ENCODE measurements at regions not wholly inside any gene's neighbourhood (a gene's known extent, or its start where the extent isn't known, plus 50 kb on each side); places are given as distances from the start of the nearest gene placed in this dataset.

- no peak for TF ChIP-seq CTCF (IDR thresholded peaks at IDR 0.05; ENCODE audit: unreplicated experiment)
- Mint-ChIP-seq H3K4me1 (ENCODE audit: low read depth) (peaks cover 2% of the 10 kb centered on the region), H3K27me3 (peaks cover 2% of the 10 kb centered on the region), H3K36me3 (ENCODE audit: insufficient read depth) (no peaks in the 10 kb centered on the region), H3K4me3 (ENCODE audit: low read depth) (no peak overlapping the region), H3K27ac (no peak overlapping the region), H3K9me3 (ENCODE audit: low read depth) (peaks cover 3% of the 10 kb centered on the region)
- DNase-seq (ENCODE audit: low spot score, unreplicated experiment) = no peak
These were observed 98.5 kb upstream of the ZFP64 start for GRCh38 chr20:52289956-52290565.

GRCh38 chr20:52280407-52280806, 88.8 kb upstream of the ZFP64 start:
- no peak overlapping the region for H3K27ac Mint-ChIP-seq
- H3K27me3 Mint-ChIP-seq = peaks cover 22% of the 10 kb centered on the region
- H3K4me3 Mint-ChIP-seq (ENCODE audit: low read depth) = no peak overlapping the region

GRCh38 chr20:52279706-52280105, 88.1 kb upstream of the ZFP64 start:
- no peak for DNase-seq (ENCODE audit: low spot score, unreplicated experiment)
- H3K27me3 Mint-ChIP-seq = peaks cover 17% of the 10 kb centered on the region
- H3K4me3 Mint-ChIP-seq (ENCODE audit: low read depth) = no peak overlapping the region
- no peaks in the 10 kb centered on the region for H3K9me3 Mint-ChIP-seq (ENCODE audit: low read depth)
- no peak for TF ChIP-seq CTCF (IDR thresholded peaks at IDR 0.05; ENCODE audit: unreplicated experiment)
- H3K36me3 Mint-ChIP-seq (ENCODE audit: insufficient read depth) = no peaks in the 10 kb centered on the region
- no peak overlapping the region for H3K27ac Mint-ChIP-seq
- peaks cover 17% of the 10 kb centered on the region for H3K4me1 Mint-ChIP-seq (ENCODE audit: low read depth)

More at GRCh38 chr20:52280407-52280806, 88.8 kb upstream of the ZFP64 start:
- no peak for TF ChIP-seq CTCF (IDR thresholded peaks at IDR 0.05; ENCODE audit: unreplicated experiment)
- no peak for DNase-seq (ENCODE audit: low spot score, unreplicated experiment)
- Mint-ChIP-seq H3K4me1 (ENCODE audit: low read depth) (peaks cover 17% of the 10 kb centered on the region), H3K36me3 (ENCODE audit: insufficient read depth) (no peaks in the 10 kb centered on the region), H3K9me3 (ENCODE audit: low read depth) (no peaks in the 10 kb centered on the region)

GRCh38 chr20:52275181-52275691, 83.7 kb upstream of the ZFP64 start:
- Mint-ChIP-seq H3K27me3 (no peaks in the 10 kb centered on the region), H3K4me1 (ENCODE audit: low read depth) (peaks cover 9% of the 10 kb centered on the region), H3K4me3 (ENCODE audit: low read depth) (no peak overlapping the region)

GRCh38 chr20:52270696-52271095, 79.1 kb upstream of the ZFP64 start:
- no peak for DNase-seq (ENCODE audit: low spot score, unreplicated experiment)

More at GRCh38 chr20:52275181-52275691, 83.7 kb upstream of the ZFP64 start:
- TF ChIP-seq CTCF (IDR thresholded peaks at IDR 0.05; ENCODE audit: unreplicated experiment) = no peak
- no peak overlapping the region for H3K27ac Mint-ChIP-seq
- no peaks in the 10 kb centered on the region for H3K9me3 Mint-ChIP-seq (ENCODE audit: low read depth)
- no peaks in the 10 kb centered on the region for H3K36me3 Mint-ChIP-seq (ENCODE audit: insufficient read depth)
- DNase-seq (ENCODE audit: low spot score, unreplicated experiment) = no peak

More at GRCh38 chr20:52270696-52271095, 79.1 kb upstream of the ZFP64 start:
- Mint-ChIP-seq H3K27me3 (peaks cover 2% of the 10 kb centered on the region), H3K4me3 (ENCODE audit: low read depth) (no peak overlapping the region), H3K4me1 (ENCODE audit: low read depth) (peaks cover 1% of the 10 kb centered on the region), H3K36me3 (ENCODE audit: insufficient read depth) (no peaks in the 10 kb centered on the region), H3K27ac (no peak overlapping the region), H3K9me3 (ENCODE audit: low read depth) (no peaks in the 10 kb centered on the region)
- TF ChIP-seq CTCF (IDR thresholded peaks at IDR 0.05; ENCODE audit: unreplicated experiment) = no peak
